ENCODE measurements at regions not wholly inside any gene's neighbourhood (a gene's known extent, or its start where the extent isn't known, plus 50 kb on each side); places are given as distances from the start of the nearest gene placed in this dataset.
"Not testable (repeated sequence)": the region's sequence is repeated elsewhere in the genome, so short reads cannot be mapped to it uniquely, and the experiment has no call there.

- Histone ChIP-seq H3K27ac (no peak overlapping the region), H3K9me3 (no peaks in the 10 kb centered on the region), H3K36me3 (no peaks in the 10 kb centered on the region), H3K4me3 (no peak overlapping the region), H3K27me3 (no peaks in the 10 kb centered on the region), H3K4me1 (peaks cover 3 to 4% (median 3%) of the 10 kb centered on the region in 3 donors)
- intact Hi-C loops (cut with DNase I): no loop called here
- DNase-seq: no peak
- 80 to 94% methylated on average over 2 to 3 of the region's 6 CpGs for WGBS, 2 donors
- no peak for TF ChIP-seq POLR2A (IDR thresholded peaks at IDR 0.05)
- TF ChIP-seq CTCF (IDR thresholded peaks at IDR 0.05): no peak
Measured at GRCh38 chr19:14328406-14328805, 52.8 kb upstream of the ADGRE5 start.

GRCh38 chr19:14327061-14327460 is 54.2 kb upstream of the ADGRE5 start:
- H3K4me1 ChIP-seq; H3K27ac ChIP-seq; intact Hi-C loops (cut with DNase I); H3K9me3 ChIP-seq; DNase-seq; H3K36me3 ChIP-seq; H3K4me3 ChIP-seq; H3K27me3 ChIP-seq: not testable (repeated sequence)
- 58 to 72% methylated on average over 8 of the region's 8 CpGs for WGBS, 2 donors

GRCh38 chr19:14325863-14326262 is 55.4 kb upstream of the ADGRE5 start:
- Histone ChIP-seq H3K4me1 (no peaks in the 10 kb centered on the region), H3K27me3 (no peaks in the 10 kb centered on the region), H3K36me3 (no peaks in the 10 kb centered on the region), H3K27ac (no peak overlapping the region), H3K9me3 (no peaks in the 10 kb centered on the region), H3K4me3 (no peak overlapping the region)
- no peak for DNase-seq
- intact Hi-C loops (cut with DNase I): no loop called here
- WGBS, 2 donors: 63 to 83% methylated on average over 1 of the region's 1 CpG
- no peak for TF ChIP-seq POLR2A (IDR thresholded peaks at IDR 0.05)
- no peak for TF ChIP-seq CTCF (IDR thresholded peaks at IDR 0.05)

- H3K9me3 ChIP-seq: peaks cover 0 to 5% (median 0%) of the 10 kb centered on the region in 3 donors
- no peak for DNase-seq
- no peak overlapping the region for H3K27ac ChIP-seq
- intact Hi-C loops (cut with DNase I): no loop called here
- no peaks in the 10 kb centered on the region for H3K27me3 ChIP-seq
- WGBS, 2 donors: 93 to 100% methylated on average over 3 of the region's 3 CpGs
- no peak for TF ChIP-seq CTCF (IDR thresholded peaks at IDR 0.05)
- TF ChIP-seq POLR2A (IDR thresholded peaks at IDR 0.05): no peak
- no peaks in the 10 kb centered on the region for H3K36me3 ChIP-seq
- no peaks in the 10 kb centered on the region for H3K4me1 ChIP-seq
- no peak overlapping the region for H3K4me3 ChIP-seq
Measured at GRCh38 chr19:14325134-14325533, 56.1 kb upstream of the ADGRE5 start.

GRCh38 chr19:14322889-14323463 is 58.3 kb upstream of the ADGRE5 start:
- Histone ChIP-seq H3K4me3 (no peak overlapping the region), H3K27me3 (peaks cover 0 to 3% (median 0%) of the 10 kb centered on the region in 4 donors), H3K27ac (no peak overlapping the region), H3K36me3 (no peaks in the 10 kb centered on the region), H3K9me3 (peaks cover 0 to 9% (median 0%) of the 10 kb centered on the region in 3 donors), H3K4me1 (no peaks in the 10 kb centered on the region)
- intact Hi-C loops (cut with DNase I): no loop called here
- no peak for DNase-seq
- 75 to 88% methylated on average over 5 to 6 of the region's 7 CpGs for WGBS, 2 donors
- TF ChIP-seq POLR2A (IDR thresholded peaks at IDR 0.05): no peak
- no peak for TF ChIP-seq CTCF (IDR thresholded peaks at IDR 0.05)

GRCh38 chr19:14320253-14320652 is 61.0 kb upstream of the ADGRE5 start:
- Histone ChIP-seq H3K27ac (no peak overlapping the region), H3K4me3 (no peak overlapping the region), H3K27me3 (peaks cover 0 to 3% (median 0%) of the 10 kb centered on the region in 4 donors), H3K36me3 (no peaks in the 10 kb centered on the region), H3K9me3 (peaks cover 0 to 9% (median 0%) of the 10 kb centered on the region in 3 donors), H3K4me1 (no peaks in the 10 kb centered on the region)
- TF ChIP-seq CTCF (IDR thresholded peaks at IDR 0.05) (no peak), POLR2A (IDR thresholded peaks at IDR 0.05) (no peak)
- no peak for DNase-seq
- 89 to 96% methylated on average over 2 to 3 of the region's 3 CpGs for WGBS, 2 donors
- intact Hi-C loops (cut with DNase I): no loop called here

GRCh38 chr19:14319720-14320119 is 61.5 kb upstream of the ADGRE5 start:
- H3K4me3 ChIP-seq; H3K4me1 ChIP-seq; H3K27me3 ChIP-seq; H3K36me3 ChIP-seq; intact Hi-C loops (cut with DNase I); H3K27ac ChIP-seq; DNase-seq; H3K9me3 ChIP-seq: not testable (repeated sequence)
- 90 to 98% methylated on average over 5 to 6 of the region's 6 CpGs for WGBS, 2 donors

Data from esophagus squamous epithelium (tissue), 5 donors.